Neutrophil (primary cell): ENCODE measurements at regions not wholly inside any gene's neighbourhood (a gene's known extent, or its start where the extent isn't known, plus 50 kb on each side); places are given as distances from the start of the nearest gene placed in this dataset.

Experiments used
- H3K27ac ChIP-seq: fragments of 200-600 bp; sonication (generic); 2 replicates; pipeline ENCODE4 v1.5.1; 2016; ENCODE audit warnings: mild to moderate bottlenecking, moderate library complexity
- H3K27me3 ChIP-seq: fragments of 200-600 bp; sonication (generic); 2 replicates; pipeline ENCODE4 v1.6.0; 2016; ENCODE audit warnings: mild to moderate bottlenecking
- H3K36me3 ChIP-seq: fragments of 200-600 bp; sonication (generic); 2 replicates; pipeline ENCODE4 v1.5.1; 2017
- H3K4me1 ChIP-seq, 2 experiments: fragments of 200-600 bp in 1 of 2; sonication (generic) in 1 of 2; 1 replicate in 1 of 2; 2 replicates in 1 of 2; pipeline versions ENCODE4 v1.5.1 to v1.6.1; 2013 to 2016; ENCODE audit warnings: low read depth in 1 of 2, low read length in 1 of 2, mild to moderate bottlenecking in 1 of 2, moderate library complexity in 1 of 2; ENCODE audit not compliant: control insufficient read depth in 1 of 2, insufficient read depth in 1 of 2
- H3K4me3 ChIP-seq, 2 experiments: fragments of 200-600 bp in 1 of 2; sonication (generic) in 1 of 2; 1 replicate in 1 of 2; 2 replicates in 1 of 2; pipeline ENCODE4 v1.5.1; 2013 to 2016; ENCODE audit warnings: low read depth in 1 of 2, low read length in 1 of 2, mild to moderate bottlenecking in 1 of 2, moderate library complexity in 1 of 2
- H3K9me3 ChIP-seq: fragments of 200-600 bp; sonication (generic); 2 replicates; pipeline ENCODE4 v1.5.1; 2016
- CTCF ChIP-seq: fragments of 200-600 bp; sonication (generic); IDR thresholded peaks from 2 replicates; pipeline ENCODE4 v1.5.1; 2016; ENCODE audit warnings: antibody characterized with exemption

GRCh38 chr9:119003882-119004617 is 365.2 kb downstream of the BRINP1 start:
- no peak for TF ChIP-seq CTCF
- Histone ChIP-seq H3K27me3 (no peaks in the 10 kb centered on the region), H3K27ac (no peak overlapping the region), H3K36me3 (no peaks in the 10 kb centered on the region), H3K9me3 (no peaks in the 10 kb centered on the region), H3K4me1 (no peaks in the 10 kb centered on the region), H3K4me3 (no peak overlapping the region)

- Histone ChIP-seq H3K27me3 (no peaks in the 10 kb centered on the region), H3K4me3 (no peak overlapping the region), H3K27ac (no peak overlapping the region), H3K9me3 (no peaks in the 10 kb centered on the region), H3K4me1 (no peaks in the 10 kb centered on the region), H3K36me3 (no peaks in the 10 kb centered on the region)
- TF ChIP-seq CTCF: no peak
Measured at GRCh38 chr9:119004618-119004990, 364.6 kb downstream of the BRINP1 start.

GRCh38 chr9:119005162-119005561 is 364.1 kb downstream of the BRINP1 start:
- no peaks in the 10 kb centered on the region for H3K4me1 ChIP-seq
- no peaks in the 10 kb centered on the region for H3K9me3 ChIP-seq
- H3K4me3 ChIP-seq: no peak overlapping the region
- TF ChIP-seq CTCF: no peak
- no peaks in the 10 kb centered on the region for H3K27me3 ChIP-seq
- no peaks in the 10 kb centered on the region for H3K36me3 ChIP-seq
- H3K27ac ChIP-seq: no peak overlapping the region

GRCh38 chr9:119009249-119009648 is 360.0 kb downstream of the BRINP1 start:
- no peak overlapping the region for H3K4me3 ChIP-seq
- H3K9me3 ChIP-seq: no peaks in the 10 kb centered on the region
- no peak for TF ChIP-seq CTCF

GRCh38 chr9:119020284-119020683 is 349.0 kb downstream of the BRINP1 start:
- Histone ChIP-seq H3K9me3 (no peaks in the 10 kb centered on the region), H3K36me3 (no peaks in the 10 kb centered on the region), H3K4me3 (no peak overlapping the region), H3K27me3 (no peaks in the 10 kb centered on the region), H3K27ac (no peak overlapping the region), H3K4me1 (no peaks in the 10 kb centered on the region)
- TF ChIP-seq CTCF: no peak

More at GRCh38 chr9:119009249-119009648, 360.0 kb downstream of the BRINP1 start:
- Histone ChIP-seq H3K27me3 (no peaks in the 10 kb centered on the region), H3K27ac (no peak overlapping the region), H3K4me1 (no peaks in the 10 kb centered on the region), H3K36me3 (no peaks in the 10 kb centered on the region)
